ENCODE measurements at regions not wholly inside any gene's neighbourhood (a gene's known extent, or its start where the extent isn't known, plus 50 kb on each side); places are given as distances from the start of the nearest gene placed in this dataset.

DNA sequence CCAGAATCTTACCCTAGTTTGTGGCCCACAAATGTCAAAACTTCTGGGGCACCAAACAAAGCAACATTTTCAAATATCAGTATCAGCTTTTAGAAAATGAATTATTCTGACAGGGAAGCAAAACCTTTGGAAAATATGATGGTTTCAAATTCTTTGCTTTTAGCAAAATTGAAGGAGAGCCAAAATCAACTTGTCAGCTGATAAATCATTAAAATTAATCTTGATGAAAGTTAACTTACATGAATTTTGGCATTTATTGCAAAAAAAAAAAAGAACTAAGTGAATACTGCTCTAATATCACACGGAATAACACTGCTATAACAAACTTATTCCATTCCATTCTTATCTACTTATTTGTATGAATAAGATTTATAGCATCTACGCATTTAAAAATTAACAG lies 158.1 kb upstream of the TARS1 start:
- H3K9me3 ChIP-seq (ENCODE audit: insufficient read depth, low read length, severe bottlenecking) = no peaks in the 10 kb centered on the region
- no peak overlapping the region for H3K9ac ChIP-seq (ENCODE audit: low read depth, low read length)
- no peaks in the 10 kb centered on the region for H4K20me1 ChIP-seq (ENCODE audit: insufficient read depth, low read length)
- no peak overlapping the region for H3K27ac ChIP-seq (ENCODE audit: low read length)
- TF ChIP-seq CTCF (IDR thresholded peaks at IDR 0.05; ENCODE audit: borderline replicate concordance, extremely low read depth, low read length, poor library complexity, severe bottlenecking) (no peak), EZH2 (IDR thresholded peaks at IDR 0.05; ENCODE audit: borderline replicate concordance, low read depth, low read length, severe bottlenecking) (no peak)
- H3K4me1 ChIP-seq (ENCODE audit: insufficient read depth, low read length) = no peaks in the 10 kb centered on the region
- no peak overlapping the region for H2AFZ ChIP-seq (ENCODE audit: low read depth, low read length)
- no peak overlapping the region for H3K4me2 ChIP-seq (ENCODE audit: insufficient read depth, low read length)
- DNase-seq (no peak), ATAC-seq (ENCODE audit: insufficient read depth, low read depth) (no peak)
- no peaks in the 10 kb centered on the region for H3K27me3 ChIP-seq (ENCODE audit: insufficient read depth, low read length, poor library complexity)
- H3K36me3 ChIP-seq (ENCODE audit: insufficient read depth, low read length) = no peaks in the 10 kb centered on the region
- H3K4me3 ChIP-seq (ENCODE audit: low read depth in 1 of 2, low read length in 2 of 2) = no peak overlapping the region
- H3K79me2 ChIP-seq (ENCODE audit: insufficient read depth, low read length) = no peaks in the 10 kb centered on the region

- no peaks in the 10 kb centered on the region for H4K20me1 ChIP-seq (ENCODE audit: insufficient read depth, low read length)
- H3K27me3 ChIP-seq (ENCODE audit: insufficient read depth, low read length, poor library complexity) = no peaks in the 10 kb centered on the region
- H3K79me2 ChIP-seq (ENCODE audit: insufficient read depth, low read length) = no peaks in the 10 kb centered on the region
- no peaks in the 10 kb centered on the region for H3K36me3 ChIP-seq (ENCODE audit: insufficient read depth, low read length)
- no peak for DNase-seq
- no peak overlapping the region for H2AFZ ChIP-seq (ENCODE audit: low read depth, low read length)
- H3K4me3 ChIP-seq (ENCODE audit: low read depth in 1 of 2, low read length in 2 of 2) = no peak overlapping the region
- H3K27ac ChIP-seq (ENCODE audit: low read length) = no peak overlapping the region
- TF ChIP-seq CTCF (IDR thresholded peaks at IDR 0.05; ENCODE audit: borderline replicate concordance, extremely low read depth, low read length, poor library complexity, severe bottlenecking) (no peak), EZH2 (IDR thresholded peaks at IDR 0.05; ENCODE audit: borderline replicate concordance, low read depth, low read length, severe bottlenecking) (no peak)
- no peaks in the 10 kb centered on the region for H3K4me1 ChIP-seq (ENCODE audit: insufficient read depth, low read length)
- H3K9me3 ChIP-seq (ENCODE audit: insufficient read depth, low read length, severe bottlenecking) = no peaks in the 10 kb centered on the region
- no peak for ATAC-seq (ENCODE audit: insufficient read depth, low read depth)
- no peak overlapping the region for H3K4me2 ChIP-seq (ENCODE audit: insufficient read depth, low read length)
- no peak overlapping the region for H3K9ac ChIP-seq (ENCODE audit: low read depth, low read length)
These were observed 157.5 kb upstream of the TARS1 start for GRCh38 chr5:33283243-33283642.

GRCh38 chr5:33284681-33285080 lies 156.1 kb upstream of the TARS1 start:
- DNase-seq (no peak), ATAC-seq (ENCODE audit: insufficient read depth, low read depth) (no peak)
- no peaks in the 10 kb centered on the region for H3K27me3 ChIP-seq (ENCODE audit: insufficient read depth, low read length, poor library complexity)
- H3K36me3 ChIP-seq (ENCODE audit: insufficient read depth, low read length) = no peaks in the 10 kb centered on the region
- H4K20me1 ChIP-seq (ENCODE audit: insufficient read depth, low read length) = no peaks in the 10 kb centered on the region
- H3K4me1 ChIP-seq (ENCODE audit: insufficient read depth, low read length) = no peaks in the 10 kb centered on the region
- no peak overlapping the region for H3K27ac ChIP-seq (ENCODE audit: low read length)
- no peak overlapping the region for H3K4me2 ChIP-seq (ENCODE audit: insufficient read depth, low read length)
- no peak for TF ChIP-seq EZH2 (IDR thresholded peaks at IDR 0.05; ENCODE audit: borderline replicate concordance, low read depth, low read length, severe bottlenecking)
- TF ChIP-seq CTCF (IDR thresholded peaks at IDR 0.05; ENCODE audit: borderline replicate concordance, extremely low read depth, low read length, poor library complexity, severe bottlenecking) = no peak
- no peaks in the 10 kb centered on the region for H3K9me3 ChIP-seq (ENCODE audit: insufficient read depth, low read length, severe bottlenecking)
- no peak overlapping the region for H3K9ac ChIP-seq (ENCODE audit: low read depth, low read length)
- no peak overlapping the region for H3K4me3 ChIP-seq (ENCODE audit: low read depth in 1 of 2, low read length in 2 of 2)
- H3K79me2 ChIP-seq (ENCODE audit: insufficient read depth, low read length) = no peaks in the 10 kb centered on the region
- no peak overlapping the region for H2AFZ ChIP-seq (ENCODE audit: low read depth, low read length)

DNA sequence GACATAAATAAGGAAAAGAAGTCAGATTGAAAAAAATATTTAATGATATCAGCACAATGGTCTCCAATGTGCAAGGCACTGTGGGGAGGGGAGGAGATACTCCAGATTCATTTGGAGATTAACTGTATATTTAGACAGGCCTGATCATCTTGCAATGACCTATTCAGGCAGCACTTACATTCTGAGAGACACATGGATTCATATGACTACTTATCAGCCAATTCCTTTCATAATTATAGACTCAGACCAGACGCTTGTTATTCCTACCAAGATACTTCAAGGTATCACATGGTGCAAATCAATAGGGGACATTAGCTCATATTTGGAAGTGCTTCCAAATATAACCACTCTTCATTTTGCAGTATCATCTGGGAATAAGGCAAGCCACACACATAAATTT lies 153.5 kb upstream of the TARS1 start:
- Histone ChIP-seq H3K27me3 (ENCODE audit: insufficient read depth, low read length, poor library complexity) (no peaks in the 10 kb centered on the region), H3K36me3 (ENCODE audit: insufficient read depth, low read length) (no peaks in the 10 kb centered on the region), H4K20me1 (ENCODE audit: insufficient read depth, low read length) (no peaks in the 10 kb centered on the region), H3K27ac (ENCODE audit: low read length) (no peak overlapping the region), H3K79me2 (ENCODE audit: insufficient read depth, low read length) (no peaks in the 10 kb centered on the region), H2AFZ (ENCODE audit: low read depth, low read length) (no peak overlapping the region), H3K4me2 (ENCODE audit: insufficient read depth, low read length) (no peak overlapping the region), H3K9ac (ENCODE audit: low read depth, low read length) (no peak overlapping the region), H3K4me3 (ENCODE audit: low read depth in 1 of 2, low read length in 2 of 2) (no peak overlapping the region), H3K4me1 (ENCODE audit: insufficient read depth, low read length) (no peaks in the 10 kb centered on the region), H3K9me3 (ENCODE audit: insufficient read depth, low read length, severe bottlenecking) (no peaks in the 10 kb centered on the region)
- DNase-seq (no peak), ATAC-seq (ENCODE audit: insufficient read depth, low read depth) (no peak)
- no peak for TF ChIP-seq EZH2 (IDR thresholded peaks at IDR 0.05; ENCODE audit: borderline replicate concordance, low read depth, low read length, severe bottlenecking)
- no peak for TF ChIP-seq CTCF (IDR thresholded peaks at IDR 0.05; ENCODE audit: borderline replicate concordance, extremely low read depth, low read length, poor library complexity, severe bottlenecking)
